Nephron (organoid): ENCODE measurements at regions not wholly inside any gene's neighbourhood (a gene's known extent, or its start where the extent isn't known, plus 50 kb on each side); places are given as distances from the start of the nearest gene placed in this dataset.
A peak's percentile ranks its signal among the peaks of the same experiment; 100 is the strongest.

Experiments
- H3K27ac Mint-ChIP-seq, 3 experiments: 2 replicates each; pipeline ENCODE4 v1.8.0; 2020; ENCODE audit warnings: mixed read lengths in 3 of 3, mild to moderate bottlenecking in 2 of 3, moderate library complexity in 1 of 3
- H3K27me3 Mint-ChIP-seq: 2 replicates; pipeline ENCODE4 v1.8.0; 2021; ENCODE audit warnings: low read depth, mild to moderate bottlenecking, moderate library complexity, mixed read lengths
- H3K36me3 Mint-ChIP-seq: 2 replicates; pipeline ENCODE4 v1.8.0; 2020; ENCODE audit warnings: low read depth, mixed read lengths
- H3K4me1 Mint-ChIP-seq: 2 replicates; pipeline ENCODE4 v1.8.0; 2020; ENCODE audit warnings: mixed read lengths
- H3K4me3 Mint-ChIP-seq, 3 experiments: 2 replicates each; pipeline ENCODE4 v1.8.0; 2020; ENCODE audit warnings: mild to moderate bottlenecking in 3 of 3, mixed read lengths in 3 of 3, moderate library complexity in 2 of 3
- H3K9me3 Mint-ChIP-seq: 2 replicates; pipeline ENCODE4 v1.8.0; 2020; ENCODE audit warnings: mixed read lengths
- TF ChIP-seq, protein P1 (sequence below), 3 experiments: fragments of 200-600 bp; sonication (generic); IDR thresholded peaks; one replicate each; pipeline ENCODE4 v1.5.0; 2021; ENCODE audit warnings: antibody characterized with exemption in 3 of 3; ENCODE audit not compliant: unreplicated experiment in 3 of 3

DNA sequence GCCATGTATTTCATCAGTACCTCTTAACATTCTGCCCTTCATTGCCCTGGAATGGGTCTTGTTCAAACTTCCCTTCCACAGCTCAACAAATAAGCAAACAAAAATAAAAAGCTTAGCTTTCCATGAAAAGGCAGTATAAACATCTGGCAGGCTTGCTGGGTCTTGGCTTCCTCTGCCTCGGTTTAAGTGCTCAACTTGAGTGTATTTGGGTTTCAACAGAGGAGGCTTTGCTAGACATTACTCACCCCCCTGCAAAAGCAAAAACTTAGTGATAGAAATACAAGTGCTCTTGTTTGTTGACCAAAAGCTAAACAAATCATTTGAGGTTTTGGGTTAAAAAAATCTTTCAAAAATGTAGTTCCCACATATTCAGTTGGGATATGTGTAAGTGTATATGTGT is 518.5 kb downstream of the PLPP3 start:
- no peaks in the 10 kb centered on the region for H3K36me3 Mint-ChIP-seq
- no peaks in the 10 kb centered on the region for H3K9me3 Mint-ChIP-seq
- no peak overlapping the region for H3K27ac Mint-ChIP-seq
- TF ChIP-seq, protein P1, sequence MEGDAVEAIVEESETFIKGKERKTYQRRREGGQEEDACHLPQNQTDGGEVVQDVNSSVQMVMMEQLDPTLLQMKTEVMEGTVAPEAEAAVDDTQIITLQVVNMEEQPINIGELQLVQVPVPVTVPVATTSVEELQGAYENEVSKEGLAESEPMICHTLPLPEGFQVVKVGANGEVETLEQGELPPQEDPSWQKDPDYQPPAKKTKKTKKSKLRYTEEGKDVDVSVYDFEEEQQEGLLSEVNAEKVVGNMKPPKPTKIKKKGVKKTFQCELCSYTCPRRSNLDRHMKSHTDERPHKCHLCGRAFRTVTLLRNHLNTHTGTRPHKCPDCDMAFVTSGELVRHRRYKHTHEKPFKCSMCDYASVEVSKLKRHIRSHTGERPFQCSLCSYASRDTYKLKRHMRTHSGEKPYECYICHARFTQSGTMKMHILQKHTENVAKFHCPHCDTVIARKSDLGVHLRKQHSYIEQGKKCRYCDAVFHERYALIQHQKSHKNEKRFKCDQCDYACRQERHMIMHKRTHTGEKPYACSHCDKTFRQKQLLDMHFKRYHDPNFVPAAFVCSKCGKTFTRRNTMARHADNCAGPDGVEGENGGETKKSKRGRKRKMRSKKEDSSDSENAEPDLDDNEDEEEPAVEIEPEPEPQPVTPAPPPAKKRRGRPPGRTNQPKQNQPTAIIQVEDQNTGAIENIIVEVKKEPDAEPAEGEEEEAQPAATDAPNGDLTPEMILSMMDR (IDR thresholded peaks at IDR 0.05; ENCODE audit: unreplicated experiment in 3 of 3) = no peak
- no peaks in the 10 kb centered on the region for H3K27me3 Mint-ChIP-seq
- H3K4me3 Mint-ChIP-seq = no peak overlapping the region
- peaks cover 38% of the 10 kb centered on the region for H3K4me1 Mint-ChIP-seq

DNA sequence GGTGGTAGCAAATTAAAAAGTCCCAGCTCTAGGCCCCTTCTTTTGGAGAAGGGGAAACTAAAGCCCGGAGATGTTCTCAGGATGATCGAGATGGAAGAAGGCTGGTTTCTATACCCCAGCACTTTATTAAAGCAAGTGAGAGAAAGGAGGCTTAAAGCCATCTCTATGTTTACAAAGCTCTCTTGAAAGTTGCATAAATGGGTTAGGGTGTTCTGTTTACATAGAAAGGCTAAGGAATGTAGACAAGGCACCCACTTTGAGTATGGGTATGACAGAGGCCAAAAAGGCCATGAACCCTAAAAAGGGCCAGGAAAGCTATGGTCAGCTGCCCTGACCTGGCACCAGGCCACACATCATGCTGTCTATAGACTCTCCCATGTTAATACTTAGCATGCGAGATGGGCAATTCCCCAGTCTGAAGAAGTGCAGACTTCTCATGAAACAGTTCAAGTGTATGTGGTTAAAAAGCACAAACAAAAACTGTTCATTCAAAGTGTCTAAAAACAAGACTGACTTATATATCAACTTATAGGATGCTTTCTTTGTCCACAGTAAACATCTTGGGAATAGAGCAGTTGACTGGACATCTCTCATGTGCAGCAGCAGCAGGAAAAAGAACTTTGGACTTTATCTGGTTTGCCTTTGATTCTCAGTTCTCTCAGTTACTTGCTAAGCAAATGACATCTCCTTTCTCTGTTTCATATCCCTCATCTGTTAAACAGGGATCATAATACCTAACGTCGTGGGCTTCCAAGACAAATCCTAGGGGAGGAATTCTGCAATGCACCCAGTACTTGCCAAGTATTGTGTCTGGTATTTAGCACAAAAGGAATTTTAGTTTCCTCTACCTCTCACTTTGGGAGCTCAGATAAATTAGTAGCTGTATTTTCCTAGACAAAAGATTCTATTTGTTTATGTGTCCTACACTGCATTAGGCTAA is 521.6 kb downstream of the PLPP3 start:
- Mint-ChIP-seq H3K4me3 (no peak overlapping the region), H3K36me3 (no peaks in the 10 kb centered on the region), H3K4me1 (peaks cover 35% of the 10 kb centered on the region), H3K27me3 (no peaks in the 10 kb centered on the region), H3K9me3 (no peaks in the 10 kb centered on the region), H3K27ac (peak overlapping the region in 2 of 3 experiments; percentile 39 to 45)
- TF ChIP-seq, protein P1 (IDR thresholded peaks at IDR 0.05; ENCODE audit: unreplicated experiment in 3 of 3) = no peak

DNA sequence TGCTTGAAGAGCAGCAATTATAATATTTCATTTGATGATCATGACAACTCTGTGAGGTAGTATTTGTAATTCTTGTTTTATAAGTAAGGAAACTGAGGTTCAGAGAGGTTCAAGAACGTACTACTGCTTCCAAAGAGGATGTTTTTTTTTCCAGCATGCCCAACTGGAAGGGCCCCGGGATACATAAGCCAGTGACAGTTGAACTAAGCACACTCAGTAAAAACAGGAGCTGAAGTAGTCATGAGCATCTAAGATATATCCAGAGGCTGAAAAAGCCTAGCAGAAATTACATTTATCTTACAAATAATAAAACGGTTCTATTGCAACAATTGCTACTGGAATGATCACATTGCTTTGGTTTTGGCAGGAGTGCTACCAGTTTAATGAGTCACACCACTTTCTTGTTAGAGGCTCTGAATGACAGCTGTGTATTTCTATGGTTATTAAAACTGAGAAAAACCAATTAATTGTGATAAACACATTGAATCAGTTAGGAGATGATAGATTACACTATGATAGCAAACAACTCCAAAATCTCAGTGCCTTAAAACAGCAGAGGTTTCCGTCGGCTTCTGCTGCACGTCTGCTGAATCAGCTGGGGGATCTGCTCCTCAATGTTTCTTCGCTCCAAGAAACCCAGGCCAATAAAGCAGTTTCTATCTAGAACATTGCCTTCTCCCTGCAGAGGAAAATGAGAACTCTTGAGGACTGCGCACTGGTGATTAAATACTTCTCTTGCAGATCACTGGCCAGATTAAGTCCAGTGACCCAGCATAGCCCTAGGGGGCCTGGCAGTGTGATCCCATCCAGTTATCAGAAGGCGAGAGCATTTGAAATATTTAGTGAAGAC is 522.7 kb downstream of the PLPP3 start:
- no peaks in the 10 kb centered on the region for H3K27me3 Mint-ChIP-seq
- H3K4me1 Mint-ChIP-seq = peaks cover 31% of the 10 kb centered on the region
- no peaks in the 10 kb centered on the region for H3K9me3 Mint-ChIP-seq
- peak overlapping the region in 2 of 3 experiments; percentile 23 to 27 for H3K27ac Mint-ChIP-seq
- H3K4me3 Mint-ChIP-seq = no peak overlapping the region
- H3K36me3 Mint-ChIP-seq = no peaks in the 10 kb centered on the region
- TF ChIP-seq, protein P1 (IDR thresholded peaks at IDR 0.05; ENCODE audit: unreplicated experiment in 3 of 3) = no peak

DNA sequence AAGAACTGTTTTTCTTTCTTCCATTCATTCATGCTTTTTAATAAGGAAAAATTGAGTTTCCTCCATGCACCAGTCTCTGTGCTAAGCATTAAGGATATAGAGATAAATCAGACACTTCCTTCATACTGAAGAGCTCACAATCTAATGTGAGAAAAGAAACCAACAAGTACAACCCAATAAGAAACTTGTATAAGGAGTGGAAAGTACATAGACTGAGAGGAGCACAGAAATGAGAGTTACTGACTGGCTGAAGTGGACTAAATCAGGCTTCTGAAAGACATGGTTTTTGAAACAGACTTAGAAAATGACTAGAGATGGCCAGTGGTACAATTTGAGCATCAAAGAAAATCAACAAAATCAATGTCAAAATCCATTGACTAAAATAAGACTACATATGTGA is 524.4 kb downstream of the PLPP3 start:
- Mint-ChIP-seq H3K27ac (no peak overlapping the region), H3K4me1 (peaks cover 35% of the 10 kb centered on the region), H3K9me3 (peaks cover 4% of the 10 kb centered on the region), H3K36me3 (peaks cover 5% of the 10 kb centered on the region), H3K27me3 (no peaks in the 10 kb centered on the region), H3K4me3 (no peak overlapping the region)
- TF ChIP-seq, protein P1 (IDR thresholded peaks at IDR 0.05; ENCODE audit: unreplicated experiment in 3 of 3) = no peak

DNA sequence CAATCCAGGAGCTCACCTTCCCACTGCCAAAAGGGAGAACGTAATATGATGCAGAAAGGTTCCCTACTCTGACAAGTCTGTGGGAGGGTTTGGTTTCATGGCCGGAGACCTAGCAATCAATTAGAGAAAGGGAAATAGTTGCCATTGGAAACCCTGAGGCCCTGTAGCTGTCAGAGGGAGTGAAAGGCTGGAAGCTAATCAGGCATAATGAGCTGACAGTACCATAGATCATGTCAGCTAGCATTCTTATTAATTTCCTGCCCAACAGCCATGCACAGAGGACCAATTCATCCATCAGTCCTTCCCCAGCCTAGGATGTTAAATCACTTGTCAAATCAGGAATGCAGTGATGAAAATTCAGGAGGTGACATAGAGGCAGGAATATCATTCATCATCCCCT is 527.3 kb downstream of the PLPP3 start:
- Mint-ChIP-seq H3K36me3 (peaks cover 5% of the 10 kb centered on the region), H3K27ac (no peak overlapping the region), H3K4me1 (peaks cover 22% of the 10 kb centered on the region), H3K9me3 (peaks cover 4% of the 10 kb centered on the region), H3K4me3 (no peak overlapping the region), H3K27me3 (no peaks in the 10 kb centered on the region)
- TF ChIP-seq, protein P1 (IDR thresholded peaks at IDR 0.05; ENCODE audit: unreplicated experiment in 3 of 3) = no peak
